Keratinocyte (primary cell): ENCODE measurements at regions not wholly inside any gene's neighbourhood (a gene's known extent, or its start where the extent isn't known, plus 50 kb on each side); places are given as distances from the start of the nearest gene placed in this dataset.

ENCODE experiments used
- CTCF ChIP-seq, 3 experiments: IDR thresholded peaks in 1 of 3; conservative IDR thresholded peaks in 1 of 3; optimal IDR thresholded peaks in 1 of 3; 2 replicates in 2 of 3; 3 replicates in 1 of 3; pipeline versions ENCODE3 to v1.5.1; 2011; ENCODE audit warnings: low read length in 3 of 3, mild to moderate bottlenecking in 3 of 3, moderate library complexity in 2 of 3, control low read depth in 1 of 3, inconsistent platforms in 1 of 3; ENCODE audit not compliant: insufficient read depth in 2 of 3; ENCODE audit errors: extremely low read depth in 1 of 3
- EZH2 ChIP-seq: IDR thresholded peaks from one replicate; pipeline ENCODE4 v1.6.1; 2012; ENCODE audit warnings: inconsistent platforms, mild to moderate bottlenecking, low read length, moderate library complexity

- TF ChIP-seq CTCF (optimal IDR thresholded peaks at IDR 0.05 in 1 of 3, IDR thresholded peaks at IDR 0.05 in 1 of 3, conservative IDR thresholded peaks at IDR 0.05 in 1 of 3; ENCODE audit: extremely low read depth in 1 of 3, insufficient read depth in 2 of 3, low read length in 3 of 3) (no peak), EZH2 (no peak)
These were observed 93.2 kb downstream of the UNCX start for GRCh38 chr7:1325646-1326510.
